Liver (tissue), 8 donors: ENCODE measurements at regions not wholly inside any gene's neighbourhood (a gene's known extent, or its start where the extent isn't known, plus 50 kb on each side); places are given as distances from the start of the nearest gene placed in this dataset.

Experiments used
- DNase-seq: peaks from one replicate; pipeline ENCODE4 v3.0.0-alpha.2; 2017; ENCODE audit warnings: low spot score
- H3K27ac ChIP-seq, 2 donors: one replicate each; pipeline ENCODE4 v1.7.0; 2013; ENCODE audit warnings: inconsistent platforms in 2 of 2, low read length in 2 of 2, control low read depth in 1 of 2, low read depth in 1 of 2, mild to moderate bottlenecking in 1 of 2
- H3K27me3 ChIP-seq, 4 donors: one replicate each; pipeline versions ENCODE4 v1.6.1 to v1.7.0; 2013; ENCODE audit warnings: low read length in 3 of 4, inconsistent platforms in 1 of 4, mild to moderate bottlenecking in 1 of 4, moderate library complexity in 1 of 4; ENCODE audit not compliant: control insufficient read depth in 4 of 4, insufficient read depth in 4 of 4
- H3K36me3 ChIP-seq, 4 donors: one replicate each; pipeline versions ENCODE4 v1.6.1 to v1.7.0; 2013; ENCODE audit warnings: low read length in 3 of 4, mild to moderate bottlenecking in 3 of 4, low read depth in 1 of 4, moderate library complexity in 1 of 4; ENCODE audit not compliant: control insufficient read depth in 4 of 4, insufficient read depth in 3 of 4
- H3K4me1 ChIP-seq, 4 donors: one replicate each; pipeline versions ENCODE4 v1.6.1 to v1.7.0; 2013; ENCODE audit warnings: low read length in 3 of 4, mild to moderate bottlenecking in 3 of 4, moderate library complexity in 1 of 4; ENCODE audit not compliant: control insufficient read depth in 4 of 4, insufficient read depth in 4 of 4
- H3K4me3 ChIP-seq, 3 donors: one replicate each; pipeline versions ENCODE4 v1.6.1 to v1.7.0; 2013; ENCODE audit warnings: low read length in 3 of 3, control low read depth in 1 of 3, low read depth in 1 of 3, mild to moderate bottlenecking in 1 of 3
- H3K9ac ChIP-seq, 2 donors: one replicate each; pipeline ENCODE4 v1.7.0; 2013; ENCODE audit warnings: low read length in 2 of 2, mild to moderate bottlenecking in 2 of 2, moderate library complexity in 2 of 2, control low read depth in 1 of 2, low read depth in 1 of 2
- H3K9me3 ChIP-seq, 4 donors: one replicate each; pipeline versions ENCODE4 v1.6.1 to v1.7.0; 2013; ENCODE audit warnings: low read length in 3 of 4; ENCODE audit not compliant: control insufficient read depth in 4 of 4
- EGR1 ChIP-seq, 2 donors: IDR thresholded peaks; 2 replicates each; pipeline ENCODE4 v1.6.1; 2016 to 2018; ENCODE audit warnings: antibody characterized with exemption in 2 of 2, low read depth in 2 of 2
- FOXA1 ChIP-seq: IDR thresholded peaks from 2 replicates; pipeline ENCODE4 v1.6.1; 2016; ENCODE audit warnings: antibody characterized with exemption
- GABPA ChIP-seq, 2 donors: IDR thresholded peaks in 1 of 2; conservative IDR thresholded peaks in 1 of 2; 2 replicates each; pipeline ENCODE4 v1.6.1; 2016; ENCODE audit warnings: antibody characterized with exemption in 2 of 2, mild to moderate bottlenecking in 1 of 2, moderate library complexity in 1 of 2
- HNF4A ChIP-seq, 2 donors: conservative IDR thresholded peaks; 2 replicates each; pipeline ENCODE4 v1.6.1; 2016; ENCODE audit warnings: antibody characterized with exemption in 2 of 2, mild to moderate bottlenecking in 2 of 2
- HNF4G ChIP-seq: IDR thresholded peaks from 2 replicates; pipeline ENCODE4 v1.6.1; 2016; ENCODE audit warnings: antibody characterized with exemption
- JUND ChIP-seq, 2 donors: IDR thresholded peaks; 2 replicates each; pipeline ENCODE4 v1.6.1; 2016; ENCODE audit warnings: antibody characterized with exemption in 2 of 2
- NR2F2 ChIP-seq: IDR thresholded peaks from 2 replicates; pipeline ENCODE4 v1.6.1; 2016; ENCODE audit warnings: antibody characterized with exemption
- RAD21 ChIP-seq, 2 donors: IDR thresholded peaks; 2 replicates each; pipeline ENCODE4 v1.6.1; 2016; ENCODE audit warnings: antibody characterized with exemption in 2 of 2, mild to moderate bottlenecking in 2 of 2
- REST ChIP-seq: IDR thresholded peaks from 2 replicates; pipeline ENCODE4 v1.6.1; 2016; ENCODE audit warnings: antibody characterized with exemption, mild to moderate bottlenecking
- SP1 ChIP-seq: IDR thresholded peaks from 2 replicates; pipeline ENCODE4 v1.6.1; 2018; ENCODE audit warnings: antibody characterized with exemption, mild to moderate bottlenecking
- TAF1 ChIP-seq: conservative IDR thresholded peaks from 2 replicates; pipeline ENCODE4 v1.6.1; 2016; ENCODE audit warnings: antibody characterized with exemption, mild to moderate bottlenecking
- WGBS: extraction: QIAGEN DNeasy Blood & Tissue Kit; methylation state at CpG from one replicate; pipeline ENCODE4 v1.1.7; 2013; 5-methylcytosine and 5-hydroxymethylcytosine counted together
- TF ChIP-seq, protein P1 (sequence below): IDR thresholded peaks from 2 replicates; pipeline ENCODE4 v1.6.1; 2016; ENCODE audit warnings: antibody characterized with exemption
- TF ChIP-seq, protein P2 (sequence below): IDR thresholded peaks from 2 replicates; pipeline ENCODE4 v1.6.1; 2016; ENCODE audit warnings: antibody characterized with exemption
- TF ChIP-seq, protein P3 (sequence below): fragments of 150-350 bp; IDR thresholded peaks from 2 replicates; pipeline ENCODE4 v1.5.1; 2017; ENCODE audit warnings: improper control_type of control experiment, low read depth, low read length; ENCODE audit not compliant: missing input control
- donor health status: healthy.
- donor health status: healthy.
- donor health status: healthy.
- donor health status: healthy.
- donor health status: healthy.

GRCh38 chr14:96965885-96966595 lies 168.9 kb downstream of the VRK1 start:
- Histone ChIP-seq H3K27me3 (no peaks in the 10 kb centered on the region), H3K4me1 (no peaks in the 10 kb centered on the region), H3K4me3 (no peak overlapping the region), H3K9me3 (peaks cover 0 to 13% (median 9%) of the 10 kb centered on the region in 4 donors), H3K36me3 (no peaks in the 10 kb centered on the region), H3K27ac (no peak overlapping the region), H3K9ac (no peak overlapping the region)
- TF ChIP-seq, protein P1, sequence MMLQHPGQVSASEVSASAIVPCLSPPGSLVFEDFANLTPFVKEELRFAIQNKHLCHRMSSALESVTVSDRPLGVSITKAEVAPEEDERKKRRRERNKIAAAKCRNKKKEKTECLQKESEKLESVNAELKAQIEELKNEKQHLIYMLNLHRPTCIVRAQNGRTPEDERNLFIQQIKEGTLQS, result no peak
- TF ChIP-seq, protein P2, sequence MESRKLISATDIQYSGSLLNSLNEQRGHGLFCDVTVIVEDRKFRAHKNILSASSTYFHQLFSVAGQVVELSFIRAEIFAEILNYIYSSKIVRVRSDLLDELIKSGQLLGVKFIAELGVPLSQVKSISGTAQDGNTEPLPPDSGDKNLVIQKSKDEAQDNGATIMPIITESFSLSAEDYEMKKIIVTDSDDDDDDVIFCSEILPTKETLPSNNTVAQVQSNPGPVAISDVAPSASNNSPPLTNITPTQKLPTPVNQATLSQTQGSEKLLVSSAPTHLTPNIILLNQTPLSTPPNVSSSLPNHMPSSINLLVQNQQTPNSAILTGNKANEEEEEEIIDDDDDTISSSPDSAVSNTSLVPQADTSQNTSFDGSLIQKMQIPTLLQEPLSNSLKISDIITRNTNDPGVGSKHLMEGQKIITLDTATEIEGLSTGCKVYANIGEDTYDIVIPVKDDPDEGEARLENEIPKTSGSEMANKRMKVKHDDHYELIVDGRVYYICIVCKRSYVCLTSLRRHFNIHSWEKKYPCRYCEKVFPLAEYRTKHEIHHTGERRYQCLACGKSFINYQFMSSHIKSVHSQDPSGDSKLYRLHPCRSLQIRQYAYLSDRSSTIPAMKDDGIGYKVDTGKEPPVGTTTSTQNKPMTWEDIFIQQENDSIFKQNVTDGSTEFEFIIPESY, result no peak
- TF ChIP-seq FOXA1, result no peak
- no peak for TF ChIP-seq SP1
- no peak for TF ChIP-seq TAF1
- TF ChIP-seq, protein P3, sequence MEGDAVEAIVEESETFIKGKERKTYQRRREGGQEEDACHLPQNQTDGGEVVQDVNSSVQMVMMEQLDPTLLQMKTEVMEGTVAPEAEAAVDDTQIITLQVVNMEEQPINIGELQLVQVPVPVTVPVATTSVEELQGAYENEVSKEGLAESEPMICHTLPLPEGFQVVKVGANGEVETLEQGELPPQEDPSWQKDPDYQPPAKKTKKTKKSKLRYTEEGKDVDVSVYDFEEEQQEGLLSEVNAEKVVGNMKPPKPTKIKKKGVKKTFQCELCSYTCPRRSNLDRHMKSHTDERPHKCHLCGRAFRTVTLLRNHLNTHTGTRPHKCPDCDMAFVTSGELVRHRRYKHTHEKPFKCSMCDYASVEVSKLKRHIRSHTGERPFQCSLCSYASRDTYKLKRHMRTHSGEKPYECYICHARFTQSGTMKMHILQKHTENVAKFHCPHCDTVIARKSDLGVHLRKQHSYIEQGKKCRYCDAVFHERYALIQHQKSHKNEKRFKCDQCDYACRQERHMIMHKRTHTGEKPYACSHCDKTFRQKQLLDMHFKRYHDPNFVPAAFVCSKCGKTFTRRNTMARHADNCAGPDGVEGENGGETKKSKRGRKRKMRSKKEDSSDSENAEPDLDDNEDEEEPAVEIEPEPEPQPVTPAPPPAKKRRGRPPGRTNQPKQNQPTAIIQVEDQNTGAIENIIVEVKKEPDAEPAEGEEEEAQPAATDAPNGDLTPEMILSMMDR, result no peak
- TF ChIP-seq EGR1 (IDR thresholded peaks at IDR 0.05; ENCODE audit: low read depth in 2 of 2), result no peak
- no peak for TF ChIP-seq HNF4A (conservative IDR thresholded peaks at IDR 0.05)
- TF ChIP-seq HNF4G, result no peak
- no peak for TF ChIP-seq NR2F2
- TF ChIP-seq REST, result no peak
- TF ChIP-seq RAD21 (IDR thresholded peaks at IDR 0.05), result no peak
- no peak for DNase-seq
- 77% methylated on average over 11 of the region's 11 CpGs for WGBS

- H3K4me3 ChIP-seq, result no peak overlapping the region
- H3K27me3 ChIP-seq, result no peaks in the 10 kb centered on the region
- no peak overlapping the region for H3K27ac ChIP-seq
- H3K36me3 ChIP-seq, result no peaks in the 10 kb centered on the region
- H3K9me3 ChIP-seq, result peaks cover 2 to 7% (median 3%) of the 10 kb centered on the region in 4 donors
- no peak overlapping the region for H3K9ac ChIP-seq
- WGBS, result 93% methylated on average over 1 of the region's 1 CpG
- no peaks in the 10 kb centered on the region for H3K4me1 ChIP-seq
- DNase-seq, result no peak
- TF ChIP-seq EGR1 (IDR thresholded peaks at IDR 0.05; ENCODE audit: low read depth in 2 of 2), result no peak
- TF ChIP-seq TAF1, result no peak
- no peak for TF ChIP-seq GABPA (IDR thresholded peaks at IDR 0.05 in 1 of 2, conservative IDR thresholded peaks at IDR 0.05 in 1 of 2)
- no peak for TF ChIP-seq NR2F2
- no peak for TF ChIP-seq REST
- TF ChIP-seq, protein P1, result no peak
- no peak for TF ChIP-seq JUND (IDR thresholded peaks at IDR 0.05)
- TF ChIP-seq, protein P3, result no peak
- no peak for TF ChIP-seq HNF4A (conservative IDR thresholded peaks at IDR 0.05)
Observed at GRCh38 chr14:96975116-96975515, 177.9 kb downstream of the VRK1 start.
